Stimulated activated CD8-positive, alpha-beta memory T cell treated with anti-CD3 and anti-CD28 coated beads, Interleukin-4, amount 100 ng/mL, for 4 hours (primary cell): ENCODE measurements at regions not wholly inside any gene's neighbourhood (a gene's known extent, or its start where the extent isn't known, plus 50 kb on each side); places are given as distances from the start of the nearest gene placed in this dataset.

ENCODE experiments used
- DNase-seq, 2 donors: peaks; one replicate each; pipeline ENCODE4 v3.0.0-alpha.2; 2020; ENCODE audit warnings: low read depth in 2 of 2, low spot score in 1 of 2

DNA sequence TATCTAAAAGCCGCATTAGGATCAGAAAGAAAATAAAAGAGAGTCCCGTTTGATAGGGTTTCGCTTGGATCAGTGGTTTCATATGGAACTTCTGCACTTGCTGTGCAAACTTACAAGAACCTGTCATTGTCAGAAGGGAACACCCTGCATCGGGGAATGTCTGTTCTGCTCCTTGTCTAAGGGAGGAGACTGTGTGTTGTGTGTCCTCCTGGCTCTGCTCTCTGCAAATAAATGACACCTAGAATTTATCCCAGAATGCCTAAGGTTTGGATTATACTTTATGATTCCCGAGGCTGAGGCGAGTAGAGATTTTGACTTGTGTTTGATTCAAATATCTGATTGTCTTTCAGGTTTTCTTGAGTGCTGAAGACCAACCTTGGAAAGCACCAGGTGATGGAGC, 785.1 kb downstream of the GALR1 start:
- no peak for DNase-seq

GRCh38 chr18:78041218-78041617, 791.6 kb downstream of the GALR1 start:
- DNase-seq, result no peak

- no peak for DNase-seq
Observed at GRCh38 chr18:78046631-78047030, 797.0 kb downstream of the GALR1 start.

GRCh38 chr18:78049281-78049680, 799.6 kb downstream of the GALR1 start:
- DNase-seq, result no peak

- DNase-seq, result no peak
Observed at GRCh38 chr18:78054801-78055200, 805.2 kb downstream of the GALR1 start.

GRCh38 chr18:78056011-78056410, 806.4 kb downstream of the GALR1 start:
- DNase-seq, result no peak

DNA sequence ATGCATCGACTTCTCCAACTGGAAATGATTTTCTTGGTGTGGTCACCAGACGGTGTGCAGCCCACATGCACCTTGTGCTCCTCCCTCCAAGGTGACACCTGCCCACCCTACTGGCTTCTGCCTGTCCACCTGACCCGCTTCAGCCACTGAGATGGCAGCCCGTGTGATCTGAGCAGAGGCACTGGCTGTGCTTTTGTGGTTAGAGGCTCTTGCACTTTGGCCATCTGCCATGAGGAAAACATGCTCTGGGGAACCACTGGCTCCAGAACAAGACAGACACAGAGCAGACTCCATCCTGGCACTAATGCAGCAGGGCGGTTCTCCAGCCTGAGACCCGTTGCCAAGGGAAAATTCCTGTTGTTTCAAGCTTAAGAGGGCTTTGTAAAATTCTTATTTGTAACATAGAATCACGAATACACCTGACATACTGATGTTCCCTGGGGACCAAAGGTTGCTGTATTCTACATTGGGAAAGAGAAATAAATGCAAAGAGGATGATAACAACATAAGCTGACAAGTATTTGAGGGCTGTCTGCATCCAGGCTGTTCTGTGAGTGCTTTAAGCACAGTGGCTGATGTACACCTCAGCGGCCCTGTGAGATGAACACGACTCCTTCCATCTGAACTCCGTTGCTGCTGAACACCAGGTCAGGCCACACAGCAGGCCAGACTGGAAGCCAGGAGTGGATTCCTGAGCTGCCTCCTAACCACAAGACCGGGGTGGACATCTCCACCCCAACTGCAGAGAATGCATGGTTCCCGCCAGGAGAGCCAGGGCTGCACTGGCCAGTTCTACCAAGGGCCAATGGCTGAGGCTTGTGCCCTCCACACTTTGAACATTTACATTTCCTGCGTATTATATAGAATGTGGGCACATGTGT, 820.4 kb downstream of the GALR1 start:
- no peak for DNase-seq

GRCh38 chr18:78071166-78071710, 821.6 kb downstream of the GALR1 start:
- no peak for DNase-seq

DNA sequence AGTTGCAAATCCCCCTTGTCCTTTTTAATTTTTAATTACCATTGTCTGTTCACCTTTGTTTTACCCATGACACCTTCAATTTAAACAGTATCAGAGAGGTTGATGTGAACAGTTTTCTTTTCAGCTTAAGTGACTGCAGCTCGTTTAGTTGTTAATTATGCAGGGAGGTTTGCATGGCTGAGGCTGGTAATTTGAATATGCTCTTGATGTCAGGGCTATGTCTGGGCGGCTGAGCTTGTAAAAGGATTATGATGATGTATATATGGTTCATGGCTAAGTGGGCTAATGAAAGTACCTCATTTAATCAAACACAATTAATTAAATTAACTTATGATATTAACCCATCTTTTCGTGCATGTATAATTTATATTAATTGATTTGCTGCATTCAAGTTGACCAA, 822.1 kb downstream of the GALR1 start:
- DNase-seq, result no peak

- no peak for DNase-seq
Observed at GRCh38 chr18:78072375-78072774, 822.7 kb downstream of the GALR1 start.

DNA sequence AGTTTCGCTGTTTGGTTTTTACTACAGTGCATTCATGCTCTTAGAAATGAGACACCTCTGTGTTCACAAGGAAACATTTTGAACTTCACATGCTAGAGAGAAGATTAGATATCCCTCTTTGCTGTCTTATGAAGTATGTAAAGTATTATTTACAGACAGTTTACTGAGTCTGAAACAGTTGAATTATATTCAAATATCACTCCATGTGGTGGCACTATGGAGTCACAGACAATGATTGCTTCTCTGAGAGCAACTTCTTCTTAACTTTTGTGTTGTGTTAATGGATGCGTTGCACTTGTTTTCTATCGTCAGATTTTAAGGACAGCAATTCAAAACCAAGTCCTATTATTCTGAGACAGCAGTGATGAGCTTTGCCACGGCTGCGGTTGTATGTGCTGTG, 823.6 kb downstream of the GALR1 start:
- no peak for DNase-seq

DNA sequence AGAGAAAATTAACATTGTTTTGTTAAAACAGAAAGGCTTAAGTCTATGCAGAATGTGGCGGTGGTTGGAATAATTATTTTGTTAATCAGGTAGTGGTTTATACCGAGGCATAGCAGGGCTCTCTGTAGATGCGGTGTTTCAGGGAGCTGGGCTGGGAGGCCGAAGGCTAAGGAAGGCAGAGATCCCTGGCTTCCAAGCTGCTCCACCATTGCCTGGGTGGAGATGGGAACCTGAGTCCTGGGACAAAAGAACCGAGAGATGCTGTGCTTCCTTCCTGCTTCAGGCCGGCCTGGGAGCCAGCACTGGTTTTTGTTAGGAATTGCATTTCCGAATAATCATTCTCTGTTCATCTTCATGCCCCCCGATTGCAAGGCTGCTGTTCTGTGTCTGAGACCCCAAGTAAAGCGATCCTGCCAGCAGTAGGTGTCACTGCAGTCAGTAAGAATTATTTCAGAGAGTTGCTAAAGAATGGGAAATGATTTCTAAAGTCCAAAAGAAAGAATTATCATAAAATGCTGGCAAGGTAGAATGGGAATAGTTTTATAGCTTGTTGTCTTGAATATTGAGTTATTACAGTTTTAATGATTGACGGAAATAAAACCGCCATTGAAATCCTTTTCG, 824.9 kb downstream of the GALR1 start:
- DNase-seq, result no peak

DNA sequence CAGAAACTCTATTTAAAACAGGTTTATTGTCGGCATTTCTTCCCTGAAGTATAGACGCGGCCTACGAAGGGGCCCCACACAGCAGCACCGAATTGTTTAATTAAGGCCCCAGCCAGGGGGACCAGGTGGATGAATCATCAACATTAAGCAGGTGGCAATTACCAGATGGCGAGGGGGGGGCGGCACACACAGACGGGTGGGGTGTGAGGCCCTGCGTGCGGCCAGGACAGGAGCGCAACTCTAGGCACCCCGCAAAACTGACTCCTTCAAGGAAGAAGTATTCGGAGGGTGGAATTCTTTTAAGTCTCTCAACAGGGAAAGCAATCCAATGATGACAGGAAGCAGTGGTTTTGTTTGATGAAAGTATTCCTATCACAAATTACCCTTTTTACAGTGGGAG, 830.4 kb downstream of the GALR1 start:
- no peak for DNase-seq

DNA sequence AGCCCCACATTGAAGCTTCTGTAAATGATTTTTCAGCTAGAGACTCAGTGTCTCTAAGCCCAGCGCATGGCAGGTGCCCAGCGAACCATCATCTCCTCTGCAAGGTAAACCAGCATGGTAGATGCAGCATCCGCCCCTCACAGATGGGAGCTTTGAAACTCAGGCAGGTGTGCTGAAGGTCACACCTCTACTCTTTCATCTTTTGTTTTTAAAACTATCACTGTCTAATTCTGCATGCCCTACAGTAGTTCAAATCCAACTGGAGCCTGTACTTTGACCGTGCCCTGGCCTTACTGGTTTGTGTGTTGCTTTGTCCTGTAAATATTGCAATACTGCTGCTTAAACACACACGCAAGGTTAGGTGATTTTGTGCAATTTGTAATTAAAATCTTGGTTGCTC, 831.1 kb downstream of the GALR1 start:
- DNase-seq, result no peak

- DNase-seq, result no peak
Observed at GRCh38 chr18:78082816-78083215, 833.2 kb downstream of the GALR1 start.

DNA sequence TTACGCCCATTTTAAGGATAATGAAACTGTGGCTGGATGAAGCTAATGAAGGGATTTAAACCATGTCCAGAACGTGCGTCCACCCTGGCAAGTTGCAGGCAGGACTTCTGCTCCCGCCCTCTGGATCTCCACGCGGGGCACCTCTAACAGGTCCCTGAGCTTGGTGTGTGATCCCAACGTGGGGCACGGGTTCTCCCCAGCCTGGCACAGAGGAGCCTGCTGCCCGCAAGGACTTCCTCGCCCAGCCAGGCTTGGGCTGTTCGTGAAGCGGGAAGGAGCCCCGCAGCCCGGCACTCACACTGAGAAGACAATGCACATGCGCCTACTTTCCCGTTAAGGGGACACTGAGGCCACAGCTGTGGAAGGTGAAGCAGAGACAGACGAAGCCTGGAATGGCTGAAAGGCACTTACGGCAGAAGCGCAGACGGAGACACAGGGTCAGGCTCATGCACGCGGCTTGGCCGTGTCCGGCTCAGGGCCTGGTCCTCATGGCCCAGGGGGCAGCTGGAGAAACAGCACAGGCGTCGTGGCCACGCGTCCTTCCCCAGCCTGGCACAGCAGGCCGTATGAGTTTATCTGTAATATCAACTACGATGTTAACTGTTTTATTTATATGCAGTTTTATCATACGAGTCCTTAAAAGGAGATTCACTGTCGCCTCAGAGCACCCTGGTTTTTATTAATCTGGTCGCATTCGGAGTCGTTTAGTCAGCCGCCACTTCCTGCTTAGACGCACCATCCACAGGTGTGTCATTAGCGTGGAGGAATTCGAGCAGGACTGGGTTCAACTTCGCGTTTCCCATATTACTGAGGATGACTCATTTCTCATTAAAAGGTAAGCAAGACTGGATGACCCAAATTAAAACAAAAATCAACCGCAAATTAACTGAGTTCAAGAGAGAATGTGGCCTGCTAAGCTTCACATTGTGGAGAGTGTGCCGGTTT, 835.9 kb downstream of the GALR1 start:
- no peak for DNase-seq

GRCh38 chr18:78086931-78087330, 837.3 kb downstream of the GALR1 start:
- DNase-seq, result no peak

DNA sequence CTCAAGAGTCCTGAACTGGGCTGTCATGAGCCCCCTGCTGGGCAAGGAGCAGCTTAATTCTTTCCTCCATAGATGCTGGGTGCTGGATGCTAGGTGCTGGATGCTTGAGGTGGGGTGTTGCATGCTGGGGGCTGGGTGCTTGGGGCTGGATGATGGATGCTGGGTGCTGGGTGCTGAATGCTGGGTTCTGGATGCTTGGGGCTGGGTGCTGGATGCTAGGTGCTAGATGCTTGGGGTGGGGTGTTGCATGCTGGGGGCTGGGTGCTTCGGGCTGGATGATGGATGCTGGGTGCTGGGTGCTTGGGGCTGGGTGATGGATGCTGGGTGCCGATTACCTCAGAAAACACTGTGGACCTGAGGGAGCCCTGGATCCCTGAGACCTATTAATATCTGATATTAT, 837.7 kb downstream of the GALR1 start:
- DNase-seq, result no peak

GRCh38 chr18:78090584-78090983, 840.9 kb downstream of the GALR1 start:
- no peak for DNase-seq

DNA sequence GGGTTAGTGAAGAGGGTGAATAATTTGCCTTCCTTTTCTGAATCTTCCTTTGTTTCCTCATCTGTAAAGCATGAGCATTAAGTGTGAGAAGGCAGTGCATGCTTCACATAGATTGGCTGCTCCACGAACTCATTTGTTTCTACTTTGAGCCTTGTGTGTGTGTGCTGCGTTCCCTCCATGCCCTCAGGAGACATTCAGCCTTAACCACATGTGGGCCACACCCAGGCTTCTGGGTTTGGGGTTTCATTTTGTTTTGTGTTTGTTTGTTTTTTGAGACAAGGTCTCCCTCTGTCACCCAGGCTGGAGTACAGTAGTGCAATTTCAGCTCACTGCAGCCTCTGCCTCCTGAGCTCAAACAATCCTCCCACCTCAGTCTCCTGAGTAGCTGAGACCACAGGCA, 843.3 kb downstream of the GALR1 start:
- DNase-seq, result no peak

DNA sequence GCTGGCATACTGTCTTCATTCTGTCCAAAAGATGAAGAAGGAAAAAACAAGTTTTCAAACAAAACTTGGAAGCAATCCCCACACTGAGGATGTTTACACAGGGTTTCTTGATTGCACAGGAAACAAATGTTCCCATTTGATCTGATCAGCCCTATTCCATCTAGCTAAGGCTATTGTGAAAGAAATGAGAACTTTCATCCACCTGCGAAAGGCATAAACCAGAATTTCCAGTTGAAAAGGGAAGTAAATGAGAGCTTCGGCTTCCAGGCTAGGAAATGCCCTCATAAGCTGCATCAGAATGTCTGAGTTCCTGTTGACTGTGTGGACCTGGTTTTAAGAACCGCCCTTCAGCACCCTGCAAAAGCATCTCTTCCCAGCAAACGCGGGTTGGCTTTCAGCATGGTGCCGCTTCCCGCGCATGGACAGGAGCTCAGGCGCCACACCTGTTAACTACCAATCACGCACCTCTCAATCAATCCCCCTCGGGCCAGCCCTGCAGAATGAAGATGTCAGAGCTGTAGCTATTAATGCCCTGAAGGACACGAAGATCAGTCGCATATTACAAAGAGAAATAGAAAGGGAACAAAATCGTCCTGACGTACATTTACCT, 850.4 kb downstream of the GALR1 start:
- no peak for DNase-seq
